RKO (cell line): ENCODE measurements at regions not wholly inside any gene's neighbourhood (a gene's known extent, or its start where the extent isn't known, plus 50 kb on each side); places are given as distances from the start of the nearest gene placed in this dataset.
"Not testable (repeated sequence)": the region's sequence is repeated elsewhere in the genome, so short reads cannot be mapped to it uniquely, and the experiment has no call there.

Experiments
- DNase-seq: peaks from one replicate; pipeline ENCODE4 v3.0.0-alpha.2; 2016; ENCODE audit warnings: low spot score

GRCh38 chr15:69675731-69676130 is 223.1 kb downstream of the RPLP1 start:
- no peak for DNase-seq

- DNase-seq = no peak
Measured at GRCh38 chr15:69677403-69677802, 224.8 kb downstream of the RPLP1 start.

GRCh38 chr15:69679623-69680228 is 227.1 kb downstream of the RPLP1 start:
- no peak for DNase-seq

- DNase-seq = not testable (repeated sequence)
Measured at GRCh38 chr15:69684823-69685222, 232.2 kb downstream of the RPLP1 start.

GRCh38 chr15:69685512-69686452 is 233.2 kb downstream of the RPLP1 start:
- no peak for DNase-seq

- no peak for DNase-seq
Measured at GRCh38 chr15:69686626-69687025, 234.0 kb downstream of the RPLP1 start.

- DNase-seq = no peak
Measured at GRCh38 chr15:69689133-69689532, 236.5 kb downstream of the RPLP1 start.

GRCh38 chr15:69691307-69692015 is 238.8 kb downstream of the RPLP1 start:
- DNase-seq = no peak

GRCh38 chr15:69692342-69692741 is 239.7 kb downstream of the RPLP1 start:
- no peak for DNase-seq

GRCh38 chr15:69693059-69693458 is 240.4 kb downstream of the RPLP1 start:
- DNase-seq = no peak

GRCh38 chr15:69696946-69697345 is 244.3 kb downstream of the RPLP1 start:
- DNase-seq = no peak

GRCh38 chr15:69697916-69698315 is 245.3 kb downstream of the RPLP1 start:
- DNase-seq = no peak

GRCh38 chr15:69699096-69699495 is 246.5 kb downstream of the RPLP1 start:
- DNase-seq = no peak

- DNase-seq = no peak
Measured at GRCh38 chr15:69700380-69700779, 247.8 kb downstream of the RPLP1 start.

- DNase-seq = no peak
Measured at GRCh38 chr15:69701198-69701597, 248.6 kb downstream of the RPLP1 start.

- DNase-seq = no peak
Measured at GRCh38 chr15:69703532-69704187, 251.0 kb downstream of the RPLP1 start.

GRCh38 chr15:69704229-69704628 is 251.6 kb downstream of the RPLP1 start:
- no peak for DNase-seq

- no peak for DNase-seq
Measured at GRCh38 chr15:69704700-69705099, 252.1 kb downstream of the RPLP1 start.

- DNase-seq = no peak
Measured at GRCh38 chr15:69706353-69707097, 253.9 kb downstream of the RPLP1 start.

GRCh38 chr15:69707241-69707640 is 254.6 kb downstream of the RPLP1 start:
- not testable (repeated sequence) for DNase-seq

GRCh38 chr15:69708436-69709122 is 256.0 kb downstream of the RPLP1 start:
- DNase-seq = not testable (repeated sequence)
